H9 (cell line): ENCODE measurements at regions not wholly inside any gene's neighbourhood (a gene's known extent, or its start where the extent isn't known, plus 50 kb on each side); places are given as distances from the start of the nearest gene placed in this dataset.

ENCODE experiments used
- DNase-seq: peaks from one replicate; pipeline ENCODE4 v3.0.0-alpha.2; 2017
- H2AFZ ChIP-seq: one replicate; pipeline ENCODE4 v1.6.1; 2013; ENCODE audit warnings: mild to moderate bottlenecking, low read length, control low read depth, moderate library complexity
- H2AK5ac ChIP-seq: 2 replicates; pipeline ENCODE4 v1.6.1; 2013; ENCODE audit warnings: low read length, control low read depth, mixed read lengths; ENCODE audit not compliant: insufficient read length
- H2BK120ac ChIP-seq: one replicate; pipeline ENCODE4 v1.6.1; 2013; ENCODE audit warnings: low read depth, mild to moderate bottlenecking, low read length, control low read depth, inconsistent platforms; ENCODE audit not compliant: poor library complexity, severe bottlenecking
- H2BK12ac ChIP-seq: 2 replicates; pipeline ENCODE4 v1.6.1; 2013; ENCODE audit warnings: low read length, control low read depth, mixed read lengths, low read depth; ENCODE audit not compliant: insufficient read length
- H2BK15ac ChIP-seq: 2 replicates; pipeline ENCODE4 v1.6.1; 2013; ENCODE audit warnings: low read depth, low read length, control low read depth
- H2BK20ac ChIP-seq: one replicate; pipeline ENCODE4 v1.6.1; 2013; ENCODE audit warnings: low read depth, mild to moderate bottlenecking, low read length, control low read depth, inconsistent platforms; ENCODE audit not compliant: poor library complexity, severe bottlenecking
- H2BK5ac ChIP-seq: 2 replicates; pipeline ENCODE4 v1.6.1; 2013; ENCODE audit warnings: low read length, control low read depth, mixed read lengths; ENCODE audit not compliant: insufficient read length
- H3K14ac ChIP-seq: 2 replicates; pipeline ENCODE4 v1.6.1; 2013; ENCODE audit warnings: low read length, control low read depth; ENCODE audit not compliant: insufficient read depth
- H3K18ac ChIP-seq: 2 replicates; pipeline ENCODE4 v1.6.1; 2013; ENCODE audit warnings: low read depth, mild to moderate bottlenecking, mixed read lengths, low read length, control low read depth; ENCODE audit not compliant: insufficient read length
- H3K23ac ChIP-seq: 2 replicates; pipeline ENCODE4 v1.6.1; 2013; ENCODE audit warnings: low read length, control low read depth, mixed read lengths, low read depth; ENCODE audit not compliant: insufficient read length
- H3K23me2 ChIP-seq: 2 replicates; pipeline ENCODE4 v1.6.1; 2013; ENCODE audit warnings: low read depth, mild to moderate bottlenecking, mixed read lengths, low read length, control low read depth; ENCODE audit not compliant: insufficient read length, poor library complexity, severe bottlenecking
- H3K27ac ChIP-seq: 2 replicates; pipeline ENCODE4 v1.5.1; 2013; ENCODE audit warnings: low read length, control low read depth, mixed read lengths, low read depth; ENCODE audit not compliant: insufficient read length
- H3K27me3 ChIP-seq: 2 replicates; pipeline ENCODE4 v1.6.1; 2013; ENCODE audit warnings: low read length, control low read depth, inconsistent platforms; ENCODE audit not compliant: insufficient read depth
- H3K4ac ChIP-seq: 2 replicates; pipeline ENCODE4 v1.6.1; 2013; ENCODE audit warnings: low read depth, mild to moderate bottlenecking, control low read depth, inconsistent platforms, low read length, moderate library complexity
- H3K4me1 ChIP-seq: 2 replicates; pipeline ENCODE4 v1.6.1; 2013; ENCODE audit warnings: low read length, control low read depth, inconsistent platforms; ENCODE audit not compliant: insufficient read depth
- H3K4me2 ChIP-seq: 2 replicates; pipeline ENCODE4 v1.6.1; 2013; ENCODE audit warnings: low read length, control low read depth, mixed read lengths; ENCODE audit not compliant: insufficient read length, insufficient read depth
- H3K56ac ChIP-seq: 2 replicates; pipeline ENCODE4 v1.6.1; 2013; ENCODE audit warnings: low read depth, mild to moderate bottlenecking, mixed read lengths, low read length, control low read depth; ENCODE audit not compliant: insufficient read length
- H3K79me1 ChIP-seq: 2 replicates; pipeline ENCODE4 v1.6.1; 2013; ENCODE audit warnings: low read depth, mild to moderate bottlenecking, moderate library complexity, low read length, control low read depth, inconsistent platforms; ENCODE audit not compliant: insufficient read depth, poor library complexity, severe bottlenecking
- H3K79me2 ChIP-seq: 2 replicates; pipeline ENCODE4 v1.6.1; 2013; ENCODE audit warnings: low read length, control low read depth, inconsistent platforms; ENCODE audit not compliant: insufficient read depth
- H3K9ac ChIP-seq: 2 replicates; pipeline ENCODE4 v1.6.1; 2013; ENCODE audit warnings: low read length, control low read depth, mixed read lengths; ENCODE audit not compliant: insufficient read length; ENCODE audit errors: extremely low read depth
- H3K9me3 ChIP-seq: one replicate; pipeline ENCODE4 v1.6.1; 2013; ENCODE audit warnings: low read depth, low read length, inconsistent platforms; ENCODE audit not compliant: control insufficient read depth
- H3T11ph ChIP-seq: one replicate; pipeline ENCODE4 v1.6.1; 2013; ENCODE audit warnings: mild to moderate bottlenecking, low read length, control low read depth, inconsistent platforms
- H4K20me1 ChIP-seq: one replicate; pipeline ENCODE4 v1.6.1; 2013; ENCODE audit not compliant: control insufficient read depth, insufficient read length, insufficient read depth
- H4K5ac ChIP-seq: 2 replicates; pipeline ENCODE4 v1.6.1; 2013; ENCODE audit warnings: low read depth, mild to moderate bottlenecking, mixed read lengths, low read length, control low read depth; ENCODE audit not compliant: insufficient read length
- H4K8ac ChIP-seq: replicated peaks from 2 replicates; pipeline ENCODE4 v1.6.1; 2013; ENCODE audit warnings: low read length, control low read depth, mixed read lengths, low read depth; ENCODE audit not compliant: insufficient read length
- H4K91ac ChIP-seq: 2 replicates; pipeline ENCODE4 v1.6.1; 2013; ENCODE audit warnings: low read depth, mild to moderate bottlenecking, moderate library complexity, mixed read lengths, low read length, control low read depth; ENCODE audit not compliant: insufficient read length
- H3K27ac Mint-ChIP-seq, 3 experiments: 2 replicates in 2 of 3; 3 replicates in 1 of 3; pipeline ENCODE4 v1.8.0; 2020 to 2021; ENCODE audit warnings: mixed read lengths in 3 of 3, mild to moderate bottlenecking in 1 of 3, moderate library complexity in 1 of 3
- H3K27me3 Mint-ChIP-seq: 2 replicates; pipeline ENCODE4 v1.8.0; 2021; ENCODE audit warnings: low read depth, mild to moderate bottlenecking, moderate library complexity, mixed read lengths
- H3K36me3 Mint-ChIP-seq, 3 experiments: 2 replicates in 2 of 3; 3 replicates in 1 of 3; pipeline ENCODE4 v1.8.0; 2020 to 2021; ENCODE audit warnings: low read depth in 3 of 3, mixed read lengths in 3 of 3; ENCODE audit not compliant: insufficient read depth in 1 of 3
- H3K4me1 Mint-ChIP-seq, 2 experiments: 2 replicates each; pipeline ENCODE4 v1.8.0; 2020; ENCODE audit warnings: mixed read lengths in 2 of 2
- H3K4me3 Mint-ChIP-seq, 2 experiments: 2 replicates in 1 of 2; 3 replicates in 1 of 2; pipeline ENCODE4 v1.8.0; 2020 to 2021; ENCODE audit warnings: mild to moderate bottlenecking in 2 of 2, mixed read lengths in 2 of 2, moderate library complexity in 1 of 2
- H3K9me3 Mint-ChIP-seq, 2 experiments: 2 replicates in 1 of 2; 3 replicates in 1 of 2; pipeline ENCODE4 v1.8.0; 2020; ENCODE audit warnings: mild to moderate bottlenecking in 2 of 2, mixed read lengths in 2 of 2, moderate library complexity in 1 of 2
- CTCF ChIP-seq: fragments of 200-600 bp; sonication (generic); conservative IDR thresholded peaks from 3 replicates; pipeline ENCODE4 v1.8.0; 2021; ENCODE audit warnings: antibody characterized with exemption, mild to moderate bottlenecking
- WGBS: extraction: QIAGEN DNeasy Blood & Tissue Kit; methylation state at CpG from one replicate; pipeline ENCODE4 v1.1.7; 2013; ENCODE audit warnings: missing lambda C conversion rate, low lambda C conversion rate, mixed read lengths; ENCODE audit not compliant: insufficient read length; ENCODE audit errors: extremely low coverage; 5-methylcytosine and 5-hydroxymethylcytosine counted together

- Histone ChIP-seq H2AK5ac (no peak overlapping the region), H4K5ac (no peak overlapping the region), H3K9me3 (no peaks in the 10 kb centered on the region), H2BK20ac (no peak overlapping the region), H2BK5ac (no peak overlapping the region), H4K20me1 (no peaks in the 10 kb centered on the region), H2BK15ac (no peak overlapping the region), H4K91ac (no peak overlapping the region), H3K79me2 (no peaks in the 10 kb centered on the region), H2AFZ (no peak overlapping the region), H3K23me2 (no peaks in the 10 kb centered on the region), H3T11ph (no peak overlapping the region), H3K56ac (no peak overlapping the region), H3K9ac (no peak overlapping the region), H3K23ac (no peak overlapping the region), H2BK12ac (no peak overlapping the region), H3K27me3 (no peaks in the 10 kb centered on the region), H3K14ac (no peak overlapping the region), H3K27ac (no peak overlapping the region), H3K79me1 (no peaks in the 10 kb centered on the region), H2BK120ac (no peak overlapping the region), H3K4ac (no peak overlapping the region), H3K4me1 (no peaks in the 10 kb centered on the region), H3K4me2 (no peak overlapping the region), H3K18ac (no peak overlapping the region), H4K8ac (no peak overlapping the region)
- no CpG with 5 or more reads among the region's 2 CpGs for WGBS
- Mint-ChIP-seq H3K27ac (no peak overlapping the region), H3K9me3 (peaks cover 16 to 36% of the 10 kb centered on the region in 2 experiments; a peak in 4 of 5 replicates), H3K4me1 (no peaks in the 10 kb centered on the region), H3K4me3 (no peak overlapping the region), H3K36me3 (peaks cover 5 to 24% (median 9%) of the 10 kb centered on the region in 3 experiments; a peak in 6 of 7 replicates), H3K27me3 (peaks cover 9% of the 10 kb centered on the region)
- no peak for TF ChIP-seq CTCF
- no peak for DNase-seq
Observed at GRCh38 chr20:48008850-48009515, 223.7 kb upstream of the SULF2 start.
